ENCODE measurements at regions not wholly inside any gene's neighbourhood (a gene's known extent, or its start where the extent isn't known, plus 50 kb on each side); places are given as distances from the start of the nearest gene placed in this dataset.

GRCh38 chr3:117632191-117632590 lies 922.6 kb downstream of the TUSC7 start:
- TF ChIP-seq EZH2 (IDR thresholded peaks at IDR 0.05; ENCODE audit: insufficient read depth, poor library complexity, severe bottlenecking), result no peak
- TF ChIP-seq EZH2phosphoT487 (IDR thresholded peaks at IDR 0.05; ENCODE audit: insufficient read depth, low read depth), result no peak

All from GM23248 (cell line).